ENCODE measurements at regions not wholly inside any gene's neighbourhood (a gene's known extent, or its start where the extent isn't known, plus 50 kb on each side); places are given as distances from the start of the nearest gene placed in this dataset.

DNA sequence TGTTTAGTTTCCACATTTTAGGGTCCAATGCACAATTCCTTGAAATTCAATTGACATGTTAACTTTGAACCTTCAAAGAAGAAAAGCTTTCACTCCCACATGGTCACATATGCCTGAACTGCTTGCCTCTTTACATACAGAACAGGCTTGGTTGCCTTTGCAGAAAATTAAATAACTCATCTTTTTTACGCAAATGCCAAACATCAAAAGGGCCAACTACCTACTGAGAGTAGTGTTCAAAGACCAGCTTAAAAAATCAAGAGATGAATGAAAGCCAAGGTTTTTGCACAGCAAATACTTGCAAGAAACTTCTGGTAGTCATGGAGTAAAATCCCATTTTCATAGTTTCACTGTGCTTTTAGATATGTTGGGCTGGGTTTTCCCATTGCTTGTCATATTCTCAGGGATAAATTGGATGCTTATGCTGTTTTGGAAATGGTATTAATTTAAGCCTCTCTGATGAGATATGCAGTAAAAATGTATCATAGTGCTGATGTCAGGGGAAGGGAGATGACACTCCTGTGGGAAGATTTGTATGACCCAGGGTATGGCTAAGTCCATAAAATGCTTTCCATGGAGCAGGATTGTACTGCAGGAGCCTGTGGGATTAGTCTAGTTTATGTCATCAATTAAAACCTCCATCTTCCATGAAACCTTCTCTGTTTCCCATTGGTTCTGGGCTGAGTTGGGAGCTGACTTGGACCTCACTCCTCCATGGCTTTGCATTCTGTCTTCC lies 60.6 kb upstream of the DARS1 start:
- no peak for ATAC-seq
- DNase-seq (ENCODE audit: low spot score): no peak
- TF ChIP-seq, protein P1, sequence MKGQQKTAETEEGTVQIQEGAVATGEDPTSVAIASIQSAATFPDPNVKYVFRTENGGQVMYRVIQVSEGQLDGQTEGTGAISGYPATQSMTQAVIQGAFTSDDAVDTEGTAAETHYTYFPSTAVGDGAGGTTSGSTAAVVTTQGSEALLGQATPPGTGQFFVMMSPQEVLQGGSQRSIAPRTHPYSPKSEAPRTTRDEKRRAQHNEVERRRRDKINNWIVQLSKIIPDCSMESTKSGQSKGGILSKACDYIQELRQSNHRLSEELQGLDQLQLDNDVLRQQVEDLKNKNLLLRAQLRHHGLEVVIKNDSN (CRISPR knock-in tag; IDR thresholded peaks at IDR 0.05): no peak
- no peak for TF ChIP-seq TEAD1 (CRISPR knock-in tag; IDR thresholded peaks at IDR 0.05)
- TF ChIP-seq CREB1 (CRISPR knock-in tag; IDR thresholded peaks at IDR 0.05): no peak
- no peak for TF ChIP-seq PRRX2 (CRISPR knock-in tag; IDR thresholded peaks at IDR 0.05)
- TF ChIP-seq, protein P2, sequence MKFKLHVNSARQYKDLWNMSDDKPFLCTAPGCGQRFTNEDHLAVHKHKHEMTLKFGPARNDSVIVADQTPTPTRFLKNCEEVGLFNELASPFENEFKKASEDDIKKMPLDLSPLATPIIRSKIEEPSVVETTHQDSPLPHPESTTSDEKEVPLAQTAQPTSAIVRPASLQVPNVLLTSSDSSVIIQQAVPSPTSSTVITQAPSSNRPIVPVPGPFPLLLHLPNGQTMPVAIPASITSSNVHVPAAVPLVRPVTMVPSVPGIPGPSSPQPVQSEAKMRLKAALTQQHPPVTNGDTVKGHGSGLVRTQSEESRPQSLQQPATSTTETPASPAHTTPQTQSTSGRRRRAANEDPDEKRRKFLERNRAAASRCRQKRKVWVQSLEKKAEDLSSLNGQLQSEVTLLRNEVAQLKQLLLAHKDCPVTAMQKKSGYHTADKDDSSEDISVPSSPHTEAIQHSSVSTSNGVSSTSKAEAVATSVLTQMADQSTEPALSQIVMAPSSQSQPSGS (CRISPR knock-in tag; IDR thresholded peaks at IDR 0.05; ENCODE audit: borderline replicate concordance, low read depth): no peak
- TF ChIP-seq, protein P3, sequence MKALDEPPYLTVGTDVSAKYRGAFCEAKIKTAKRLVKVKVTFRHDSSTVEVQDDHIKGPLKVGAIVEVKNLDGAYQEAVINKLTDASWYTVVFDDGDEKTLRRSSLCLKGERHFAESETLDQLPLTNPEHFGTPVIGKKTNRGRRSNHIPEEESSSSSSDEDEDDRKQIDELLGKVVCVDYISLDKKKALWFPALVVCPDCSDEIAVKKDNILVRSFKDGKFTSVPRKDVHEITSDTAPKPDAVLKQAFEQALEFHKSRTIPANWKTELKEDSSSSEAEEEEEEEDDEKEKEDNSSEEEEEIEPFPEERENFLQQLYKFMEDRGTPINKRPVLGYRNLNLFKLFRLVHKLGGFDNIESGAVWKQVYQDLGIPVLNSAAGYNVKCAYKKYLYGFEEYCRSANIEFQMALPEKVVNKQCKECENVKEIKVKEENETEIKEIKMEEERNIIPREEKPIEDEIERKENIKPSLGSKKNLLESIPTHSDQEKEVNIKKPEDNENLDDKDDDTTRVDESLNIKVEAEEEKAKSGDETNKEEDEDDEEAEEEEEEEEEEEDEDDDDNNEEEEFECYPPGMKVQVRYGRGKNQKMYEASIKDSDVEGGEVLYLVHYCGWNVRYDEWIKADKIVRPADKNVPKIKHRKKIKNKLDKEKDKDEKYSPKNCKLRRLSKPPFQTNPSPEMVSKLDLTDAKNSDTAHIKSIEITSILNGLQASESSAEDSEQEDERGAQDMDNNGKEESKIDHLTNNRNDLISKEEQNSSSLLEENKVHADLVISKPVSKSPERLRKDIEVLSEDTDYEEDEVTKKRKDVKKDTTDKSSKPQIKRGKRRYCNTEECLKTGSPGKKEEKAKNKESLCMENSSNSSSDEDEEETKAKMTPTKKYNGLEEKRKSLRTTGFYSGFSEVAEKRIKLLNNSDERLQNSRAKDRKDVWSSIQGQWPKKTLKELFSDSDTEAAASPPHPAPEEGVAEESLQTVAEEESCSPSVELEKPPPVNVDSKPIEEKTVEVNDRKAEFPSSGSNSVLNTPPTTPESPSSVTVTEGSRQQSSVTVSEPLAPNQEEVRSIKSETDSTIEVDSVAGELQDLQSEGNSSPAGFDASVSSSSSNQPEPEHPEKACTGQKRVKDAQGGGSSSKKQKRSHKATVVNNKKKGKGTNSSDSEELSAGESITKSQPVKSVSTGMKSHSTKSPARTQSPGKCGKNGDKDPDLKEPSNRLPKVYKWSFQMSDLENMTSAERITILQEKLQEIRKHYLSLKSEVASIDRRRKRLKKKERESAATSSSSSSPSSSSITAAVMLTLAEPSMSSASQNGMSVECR (CRISPR knock-in tag; IDR thresholded peaks at IDR 0.05; ENCODE audit: borderline replicate concordance): no peak
- TF ChIP-seq, protein P4, sequence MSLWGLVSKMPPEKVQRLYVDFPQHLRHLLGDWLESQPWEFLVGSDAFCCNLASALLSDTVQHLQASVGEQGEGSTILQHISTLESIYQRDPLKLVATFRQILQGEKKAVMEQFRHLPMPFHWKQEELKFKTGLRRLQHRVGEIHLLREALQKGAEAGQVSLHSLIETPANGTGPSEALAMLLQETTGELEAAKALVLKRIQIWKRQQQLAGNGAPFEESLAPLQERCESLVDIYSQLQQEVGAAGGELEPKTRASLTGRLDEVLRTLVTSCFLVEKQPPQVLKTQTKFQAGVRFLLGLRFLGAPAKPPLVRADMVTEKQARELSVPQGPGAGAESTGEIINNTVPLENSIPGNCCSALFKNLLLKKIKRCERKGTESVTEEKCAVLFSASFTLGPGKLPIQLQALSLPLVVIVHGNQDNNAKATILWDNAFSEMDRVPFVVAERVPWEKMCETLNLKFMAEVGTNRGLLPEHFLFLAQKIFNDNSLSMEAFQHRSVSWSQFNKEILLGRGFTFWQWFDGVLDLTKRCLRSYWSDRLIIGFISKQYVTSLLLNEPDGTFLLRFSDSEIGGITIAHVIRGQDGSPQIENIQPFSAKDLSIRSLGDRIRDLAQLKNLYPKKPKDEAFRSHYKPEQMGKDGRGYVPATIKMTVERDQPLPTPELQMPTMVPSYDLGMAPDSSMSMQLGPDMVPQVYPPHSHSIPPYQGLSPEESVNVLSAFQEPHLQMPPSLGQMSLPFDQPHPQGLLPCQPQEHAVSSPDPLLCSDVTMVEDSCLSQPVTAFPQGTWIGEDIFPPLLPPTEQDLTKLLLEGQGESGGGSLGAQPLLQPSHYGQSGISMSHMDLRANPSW (CRISPR knock-in tag; conservative IDR thresholded peaks at IDR 0.05; ENCODE audit: low read depth): no peak
- TF ChIP-seq, protein P5, sequence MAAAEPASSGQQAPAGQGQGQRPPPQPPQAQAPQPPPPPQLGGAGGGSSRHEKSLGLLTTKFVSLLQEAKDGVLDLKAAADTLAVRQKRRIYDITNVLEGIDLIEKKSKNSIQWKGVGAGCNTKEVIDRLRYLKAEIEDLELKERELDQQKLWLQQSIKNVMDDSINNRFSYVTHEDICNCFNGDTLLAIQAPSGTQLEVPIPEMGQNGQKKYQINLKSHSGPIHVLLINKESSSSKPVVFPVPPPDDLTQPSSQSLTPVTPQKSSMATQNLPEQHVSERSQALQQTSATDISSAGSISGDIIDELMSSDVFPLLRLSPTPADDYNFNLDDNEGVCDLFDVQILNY (CRISPR knock-in tag; IDR thresholded peaks at IDR 0.05): no peak
- TF ChIP-seq, protein P6, sequence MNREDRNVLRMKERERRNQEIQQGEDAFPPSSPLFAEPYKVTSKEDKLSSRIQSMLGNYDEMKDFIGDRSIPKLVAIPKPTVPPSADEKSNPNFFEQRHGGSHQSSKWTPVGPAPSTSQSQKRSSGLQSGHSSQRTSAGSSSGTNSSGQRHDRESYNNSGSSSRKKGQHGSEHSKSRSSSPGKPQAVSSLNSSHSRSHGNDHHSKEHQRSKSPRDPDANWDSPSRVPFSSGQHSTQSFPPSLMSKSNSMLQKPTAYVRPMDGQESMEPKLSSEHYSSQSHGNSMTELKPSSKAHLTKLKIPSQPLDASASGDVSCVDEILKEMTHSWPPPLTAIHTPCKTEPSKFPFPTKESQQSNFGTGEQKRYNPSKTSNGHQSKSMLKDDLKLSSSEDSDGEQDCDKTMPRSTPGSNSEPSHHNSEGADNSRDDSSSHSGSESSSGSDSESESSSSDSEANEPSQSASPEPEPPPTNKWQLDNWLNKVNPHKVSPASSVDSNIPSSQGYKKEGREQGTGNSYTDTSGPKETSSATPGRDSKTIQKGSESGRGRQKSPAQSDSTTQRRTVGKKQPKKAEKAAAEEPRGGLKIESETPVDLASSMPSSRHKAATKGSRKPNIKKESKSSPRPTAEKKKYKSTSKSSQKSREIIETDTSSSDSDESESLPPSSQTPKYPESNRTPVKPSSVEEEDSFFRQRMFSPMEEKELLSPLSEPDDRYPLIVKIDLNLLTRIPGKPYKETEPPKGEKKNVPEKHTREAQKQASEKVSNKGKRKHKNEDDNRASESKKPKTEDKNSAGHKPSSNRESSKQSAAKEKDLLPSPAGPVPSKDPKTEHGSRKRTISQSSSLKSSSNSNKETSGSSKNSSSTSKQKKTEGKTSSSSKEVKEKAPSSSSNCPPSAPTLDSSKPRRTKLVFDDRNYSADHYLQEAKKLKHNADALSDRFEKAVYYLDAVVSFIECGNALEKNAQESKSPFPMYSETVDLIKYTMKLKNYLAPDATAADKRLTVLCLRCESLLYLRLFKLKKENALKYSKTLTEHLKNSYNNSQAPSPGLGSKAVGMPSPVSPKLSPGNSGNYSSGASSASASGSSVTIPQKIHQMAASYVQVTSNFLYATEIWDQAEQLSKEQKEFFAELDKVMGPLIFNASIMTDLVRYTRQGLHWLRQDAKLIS (CRISPR knock-in tag; IDR thresholded peaks at IDR 0.05; ENCODE audit: borderline replicate concordance): no peak
- TF ChIP-seq TEAD4 (CRISPR knock-in tag; IDR thresholded peaks at IDR 0.05): no peak
- no peak for TF ChIP-seq HMGA2 (CRISPR knock-in tag; IDR thresholded peaks at IDR 0.05)
- TF ChIP-seq ZNF263 (CRISPR knock-in tag; IDR thresholded peaks at IDR 0.05; ENCODE audit: low read depth): no peak
- no peak for TF ChIP-seq FOXJ3 (CRISPR knock-in tag; IDR thresholded peaks at IDR 0.05; ENCODE audit: borderline replicate concordance)
- no peaks in the 10 kb centered on the region for H3K9me3 Mint-ChIP-seq
- H3K4me3 Mint-ChIP-seq: no peak overlapping the region
- H3K4me1 Mint-ChIP-seq: peaks cover 13% of the 10 kb centered on the region
- ChIA-PET POLR2A (no interaction called here), CTCF (no interaction called here)
- no peaks in the 10 kb centered on the region for H3K27me3 Mint-ChIP-seq (ENCODE audit: low read depth)
- H3K36me3 Mint-ChIP-seq: no peaks in the 10 kb centered on the region
- H3K27ac Mint-ChIP-seq: no peak overlapping the region

Data from WTC11 (cell line).